ENCODE measurements at regions not wholly inside any gene's neighbourhood (a gene's known extent, or its start where the extent isn't known, plus 50 kb on each side); places are given as distances from the start of the nearest gene placed in this dataset.
"Not testable (repeated sequence)": the region's sequence is repeated elsewhere in the genome, so short reads cannot be mapped to it uniquely, and the experiment has no call there.

- Mint-ChIP-seq H3K4me1 (no peaks in the 10 kb centered on the region), H3K27me3 (peaks cover 4% of the 10 kb centered on the region), H3K4me3 (no peak overlapping the region), H3K9me3 (no peaks in the 10 kb centered on the region), H3K36me3 (no peaks in the 10 kb centered on the region), H3K27ac (peak overlapping the region; percentile 8)
Measured at GRCh38 chr20:48031122-48031521, 245.8 kb upstream of the SULF2 start.

GRCh38 chr20:48026981-48027592 lies 241.8 kb upstream of the SULF2 start:
- peaks cover 14% of the 10 kb centered on the region for H3K27me3 Mint-ChIP-seq
- H3K9me3 Mint-ChIP-seq = peaks cover 7% of the 10 kb centered on the region
- no peaks in the 10 kb centered on the region for H3K36me3 Mint-ChIP-seq
- H3K4me1 Mint-ChIP-seq = no peaks in the 10 kb centered on the region
- H3K27ac Mint-ChIP-seq = no peak overlapping the region
- no peak overlapping the region for H3K4me3 Mint-ChIP-seq

GRCh38 chr20:48025661-48026060 lies 240.4 kb upstream of the SULF2 start:
- Mint-ChIP-seq H3K4me3 (no peak overlapping the region), H3K27me3 (peaks cover 14% of the 10 kb centered on the region), H3K36me3 (no peaks in the 10 kb centered on the region), H3K4me1 (no peaks in the 10 kb centered on the region), H3K9me3 (peaks cover 7% of the 10 kb centered on the region), H3K27ac (no peak overlapping the region)

DNA sequence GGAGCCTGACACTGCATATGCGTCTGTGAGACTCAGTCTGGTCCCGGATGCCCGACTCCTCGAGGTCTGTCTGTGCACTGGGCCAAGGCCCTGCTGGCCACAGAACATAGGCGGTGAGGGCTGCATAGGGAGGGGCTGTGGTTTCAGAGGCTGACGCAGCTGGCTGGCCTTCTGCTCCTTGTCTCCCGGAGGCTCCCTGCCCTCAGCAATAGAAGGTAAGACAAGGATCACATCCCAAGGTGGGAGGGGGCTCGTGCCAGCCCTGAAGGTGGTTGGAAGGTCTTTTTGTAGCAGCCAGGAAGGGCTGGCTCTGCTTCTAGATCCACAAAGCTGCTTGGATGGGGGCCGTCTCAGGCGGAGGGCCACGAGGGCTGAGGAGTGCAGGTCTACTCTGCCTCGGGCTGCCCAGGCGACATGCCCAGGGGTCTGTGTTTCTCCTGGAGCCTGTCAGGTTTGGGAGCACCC lies 239.8 kb upstream of the SULF2 start:
- Mint-ChIP-seq H3K9me3 (peaks cover 7% of the 10 kb centered on the region), H3K4me1 (no peaks in the 10 kb centered on the region)

GRCh38 chr20:48024539-48024938 lies 239.3 kb upstream of the SULF2 start:
- no peak overlapping the region for H3K27ac Mint-ChIP-seq
- no peaks in the 10 kb centered on the region for H3K36me3 Mint-ChIP-seq
- H3K4me3 Mint-ChIP-seq = no peak overlapping the region
- H3K27me3 Mint-ChIP-seq = peaks cover 16% of the 10 kb centered on the region
- no peaks in the 10 kb centered on the region for H3K4me1 Mint-ChIP-seq
- peaks cover 7% of the 10 kb centered on the region for H3K9me3 Mint-ChIP-seq

More for the DNA sequence above, 239.8 kb upstream of the SULF2 start:
- no peak overlapping the region for H3K4me3 Mint-ChIP-seq
- H3K27me3 Mint-ChIP-seq = peaks cover 15% of the 10 kb centered on the region
- H3K36me3 Mint-ChIP-seq = no peaks in the 10 kb centered on the region
- no peak overlapping the region for H3K27ac Mint-ChIP-seq

DNA sequence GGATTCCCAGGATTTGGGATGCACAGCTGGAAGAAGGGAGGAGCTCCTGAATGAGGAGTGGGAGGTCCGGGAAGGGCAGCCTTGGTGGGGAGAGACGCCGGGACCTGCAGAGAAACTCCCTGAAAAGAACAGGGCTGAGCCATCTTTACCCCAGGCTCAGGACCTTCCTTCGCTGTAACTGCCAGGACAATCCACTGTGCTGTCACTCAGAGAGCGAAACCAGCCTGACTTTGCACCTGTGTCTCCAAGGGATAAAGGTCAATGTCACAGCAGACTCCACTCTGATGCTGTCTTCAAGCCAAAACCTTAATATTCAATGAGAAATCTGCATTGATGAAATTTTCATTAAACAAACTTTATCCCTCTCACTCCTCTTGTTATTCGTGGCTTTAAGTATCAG lies 235.4 kb upstream of the SULF2 start:
- H3K36me3 Mint-ChIP-seq, H3K4me3 Mint-ChIP-seq, H3K4me1 Mint-ChIP-seq, H3K27ac Mint-ChIP-seq, H3K9me3 Mint-ChIP-seq: not testable (repeated sequence)
- peaks cover 25% of the 10 kb centered on the region for H3K27me3 Mint-ChIP-seq

- H3K36me3 Mint-ChIP-seq = no peaks in the 10 kb centered on the region
- no peak overlapping the region for H3K4me3 Mint-ChIP-seq
- no peaks in the 10 kb centered on the region for H3K4me1 Mint-ChIP-seq
- H3K27me3 Mint-ChIP-seq = peaks cover 23% of the 10 kb centered on the region
- no peak overlapping the region for H3K27ac Mint-ChIP-seq
- peaks cover 7% of the 10 kb centered on the region for H3K9me3 Mint-ChIP-seq
Measured at GRCh38 chr20:48019940-48020339, 234.7 kb upstream of the SULF2 start.

GRCh38 chr20:48019496-48019895 lies 234.2 kb upstream of the SULF2 start:
- Mint-ChIP-seq H3K4me1 (no peaks in the 10 kb centered on the region), H3K27ac (no peak overlapping the region), H3K4me3 (no peak overlapping the region), H3K27me3 (peaks cover 23% of the 10 kb centered on the region), H3K36me3 (no peaks in the 10 kb centered on the region), H3K9me3 (peaks cover 7% of the 10 kb centered on the region)

- H3K27ac Mint-ChIP-seq, H3K36me3 Mint-ChIP-seq, H3K4me1 Mint-ChIP-seq, H3K9me3 Mint-ChIP-seq, H3K4me3 Mint-ChIP-seq: not testable (repeated sequence)
- peaks cover 19% of the 10 kb centered on the region for H3K27me3 Mint-ChIP-seq
Measured at GRCh38 chr20:48018851-48019250, 233.6 kb upstream of the SULF2 start.

DNA sequence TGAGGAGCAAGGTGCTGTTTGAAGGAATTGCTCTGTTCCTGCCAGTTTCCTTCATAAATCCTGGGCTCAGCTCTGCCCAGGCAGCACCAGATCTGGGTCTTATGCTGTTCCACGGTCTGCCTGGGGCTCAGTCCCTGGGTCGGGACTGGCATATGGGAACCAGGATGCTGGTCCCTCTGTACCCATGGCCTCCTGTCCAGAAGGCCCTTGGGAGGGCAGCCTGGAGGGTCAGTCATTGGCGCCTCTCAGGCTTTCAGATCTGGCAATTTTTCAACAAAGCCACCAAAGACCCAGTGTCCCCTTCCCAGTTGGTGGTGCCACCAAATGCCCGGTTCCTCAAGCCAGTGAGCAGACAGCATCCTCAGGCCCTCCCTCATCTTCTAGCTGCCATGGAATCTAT lies 232.7 kb upstream of the SULF2 start:
- peaks cover 19% of the 10 kb centered on the region for H3K27me3 Mint-ChIP-seq
- H3K9me3 Mint-ChIP-seq = peaks cover 9% of the 10 kb centered on the region

GRCh38 chr20:48017509-48017908 lies 232.2 kb upstream of the SULF2 start:
- H3K27ac Mint-ChIP-seq = no peak overlapping the region
- no peaks in the 10 kb centered on the region for H3K36me3 Mint-ChIP-seq
- no peak overlapping the region for H3K4me3 Mint-ChIP-seq
- peaks cover 7% of the 10 kb centered on the region for H3K9me3 Mint-ChIP-seq
- H3K27me3 Mint-ChIP-seq = peaks cover 17% of the 10 kb centered on the region
- H3K4me1 Mint-ChIP-seq = no peaks in the 10 kb centered on the region

More for the DNA sequence above, 232.7 kb upstream of the SULF2 start:
- no peaks in the 10 kb centered on the region for H3K36me3 Mint-ChIP-seq
- H3K4me1 Mint-ChIP-seq = no peaks in the 10 kb centered on the region
- H3K4me3 Mint-ChIP-seq = no peak overlapping the region
- H3K27ac Mint-ChIP-seq = no peak overlapping the region

DNA sequence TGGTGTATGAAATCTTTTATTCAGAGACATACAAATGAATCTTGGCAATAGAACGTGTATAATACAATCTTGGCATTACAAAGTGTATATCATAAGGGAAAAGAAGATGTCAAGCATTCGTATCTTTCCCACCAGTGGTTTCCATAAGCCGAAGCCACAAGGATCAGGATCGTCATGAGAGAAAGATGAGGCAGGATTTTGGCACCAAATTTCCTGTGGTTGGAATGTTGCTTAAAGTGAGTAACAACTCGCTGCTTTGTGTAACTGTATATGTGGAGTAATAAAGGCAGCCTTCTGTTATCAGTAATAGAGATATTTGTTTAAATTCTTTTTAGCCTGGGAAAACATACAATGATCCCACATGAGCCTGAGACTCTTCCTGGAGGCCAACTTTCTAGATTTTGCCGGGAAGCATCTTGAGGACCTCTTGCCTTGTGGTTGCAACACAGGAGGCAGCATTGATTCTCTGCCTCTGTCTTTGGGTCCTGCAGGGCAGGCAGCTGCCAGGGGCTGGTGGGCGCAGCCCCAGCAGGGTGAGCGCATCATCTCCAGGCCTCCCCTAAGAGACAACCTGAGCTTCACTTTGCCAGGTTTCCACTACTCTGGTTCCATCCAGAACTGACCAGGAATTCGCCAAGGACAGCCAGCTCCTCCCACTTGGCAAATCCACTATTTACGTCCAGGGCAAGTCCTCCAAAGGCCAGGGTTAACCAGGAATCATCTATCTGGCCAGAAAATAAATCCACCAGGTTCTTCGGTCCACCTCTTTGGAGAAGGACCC lies 230.9 kb upstream of the SULF2 start:
- H3K27ac Mint-ChIP-seq = no peak overlapping the region
- H3K4me3 Mint-ChIP-seq = no peak overlapping the region
- H3K36me3 Mint-ChIP-seq = no peaks in the 10 kb centered on the region
- peaks cover 5% of the 10 kb centered on the region for H3K9me3 Mint-ChIP-seq
- peaks cover 17% of the 10 kb centered on the region for H3K27me3 Mint-ChIP-seq
- H3K4me1 Mint-ChIP-seq = no peaks in the 10 kb centered on the region

DNA sequence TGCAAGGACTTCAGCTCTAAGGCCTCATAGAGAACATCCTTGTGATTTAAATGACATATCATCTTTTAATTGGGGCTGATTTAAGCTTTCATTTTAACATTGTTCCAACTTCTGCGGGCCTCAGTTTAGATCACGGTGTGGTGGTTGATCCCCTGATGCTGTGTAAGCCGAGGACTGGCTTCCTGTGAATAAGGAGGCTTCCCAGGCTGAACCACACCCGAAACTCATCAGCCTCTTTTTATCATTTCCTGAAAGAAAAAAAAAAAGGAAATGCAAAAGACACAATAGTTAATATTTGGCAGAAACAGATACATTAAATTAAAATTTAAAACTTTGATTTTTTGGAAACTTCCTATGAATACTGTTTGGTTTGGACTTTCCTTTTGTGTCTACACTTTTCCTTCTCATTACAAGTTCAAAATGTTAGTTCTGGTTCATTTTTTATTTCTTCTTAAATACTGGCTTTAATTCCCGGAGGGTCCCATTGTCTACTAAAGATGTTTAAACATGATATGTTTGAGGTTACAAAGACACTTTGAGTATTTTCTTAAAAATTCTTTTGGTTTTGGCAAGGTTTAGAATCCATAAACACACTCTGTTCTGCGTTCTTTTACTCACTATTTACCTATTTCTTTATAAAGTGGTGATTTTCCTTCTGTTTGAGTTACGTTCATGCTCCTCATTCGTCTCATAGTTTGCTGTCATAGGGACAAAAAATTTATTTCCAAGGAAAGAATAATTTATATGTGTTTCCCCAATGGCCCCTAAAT lies 230.0 kb upstream of the SULF2 start:
- peaks cover 5% of the 10 kb centered on the region for H3K9me3 Mint-ChIP-seq
- H3K4me1 Mint-ChIP-seq = no peaks in the 10 kb centered on the region
- H3K36me3 Mint-ChIP-seq = no peaks in the 10 kb centered on the region
- no peak overlapping the region for H3K4me3 Mint-ChIP-seq
- H3K27me3 Mint-ChIP-seq = peaks cover 16% of the 10 kb centered on the region
- no peak overlapping the region for H3K27ac Mint-ChIP-seq

DNA sequence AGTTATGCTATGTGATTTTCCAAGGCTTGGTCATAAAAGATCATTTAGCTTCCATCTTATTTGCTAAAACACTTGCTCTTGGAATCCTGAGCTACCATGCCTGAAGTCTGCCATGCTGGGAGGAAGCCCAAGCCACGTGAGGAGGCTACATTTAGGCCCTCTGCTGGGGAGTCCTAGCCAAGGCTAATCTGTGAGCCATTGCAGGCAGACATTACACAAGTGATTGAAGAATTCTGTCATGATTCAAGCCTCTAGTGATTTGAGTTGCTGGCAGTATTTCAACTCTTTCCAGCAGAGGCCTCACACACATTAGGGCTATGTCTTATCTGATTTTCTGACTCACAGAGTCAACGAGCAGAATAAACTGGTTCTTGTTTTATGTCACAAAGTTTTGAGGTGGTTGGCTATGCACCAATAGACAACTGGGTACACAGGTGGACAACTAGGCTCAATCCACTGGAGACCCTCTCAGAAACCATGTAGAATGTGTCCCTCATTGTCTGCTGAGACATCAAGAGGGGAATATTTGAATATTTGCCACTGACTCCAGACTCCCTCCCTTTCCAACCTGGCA lies 227.2 kb upstream of the SULF2 start:
- Mint-ChIP-seq H3K9me3 (peaks cover 8% of the 10 kb centered on the region), H3K36me3 (no peaks in the 10 kb centered on the region), H3K27me3 (peaks cover 8% of the 10 kb centered on the region), H3K27ac (no peak overlapping the region), H3K4me3 (no peak overlapping the region), H3K4me1 (no peaks in the 10 kb centered on the region)

- Mint-ChIP-seq H3K27ac (no peak overlapping the region), H3K4me1 (no peaks in the 10 kb centered on the region), H3K4me3 (no peak overlapping the region), H3K9me3 (peaks cover 10% of the 10 kb centered on the region), H3K36me3 (no peaks in the 10 kb centered on the region), H3K27me3 (peaks cover 12% of the 10 kb centered on the region)
Measured at GRCh38 chr20:48011025-48011424, 225.7 kb upstream of the SULF2 start.

GRCh38 chr20:48010623-48011022 lies 225.3 kb upstream of the SULF2 start:
- no peaks in the 10 kb centered on the region for H3K36me3 Mint-ChIP-seq

More at GRCh38 chr20:48010623-48011022, 225.3 kb upstream of the SULF2 start:
- no peak overlapping the region for H3K27ac Mint-ChIP-seq
- peaks cover 10% of the 10 kb centered on the region for H3K9me3 Mint-ChIP-seq
- no peaks in the 10 kb centered on the region for H3K4me1 Mint-ChIP-seq
- peaks cover 12% of the 10 kb centered on the region for H3K27me3 Mint-ChIP-seq
- no peak overlapping the region for H3K4me3 Mint-ChIP-seq

Measured in activated naive CD4-positive, alpha-beta T cell treated with anti-CD3 and anti-CD28 coated beads, Interleukin-2, amount 50 U/mL, for 24 hours (primary cell).